ENCODE measurements at regions not wholly inside any gene's neighbourhood (a gene's known extent, or its start where the extent isn't known, plus 50 kb on each side); places are given as distances from the start of the nearest gene placed in this dataset.
"Not testable (repeated sequence)": the region's sequence is repeated elsewhere in the genome, so short reads cannot be mapped to it uniquely, and the experiment has no call there.

- H3K27me3 Mint-ChIP-seq, result peaks cover 35% of the 10 kb centered on the region
- no peak overlapping the region for H3K27ac Mint-ChIP-seq
- no peak overlapping the region for H3K4me3 Mint-ChIP-seq
- no peaks in the 10 kb centered on the region for H3K36me3 Mint-ChIP-seq (ENCODE audit: low read depth)
- no peak for DNase-seq
- H3K4me1 Mint-ChIP-seq, result no peaks in the 10 kb centered on the region
- no peak for ATAC-seq
- no peaks in the 10 kb centered on the region for H3K9me3 ChIP-seq (ENCODE audit: control insufficient read depth, low read length, poor library complexity, severe bottlenecking)
These were observed 106.7 kb upstream of the CST7 start for GRCh38 chr20:24842274-24842917.

- Mint-ChIP-seq H3K36me3 (ENCODE audit: low read depth) (no peaks in the 10 kb centered on the region), H3K4me1 (no peaks in the 10 kb centered on the region), H3K4me3 (no peak overlapping the region), H3K27ac (no peak overlapping the region), H3K27me3 (peaks cover 29% of the 10 kb centered on the region)
- no peak for ATAC-seq
- DNase-seq, result no peak
- H3K9me3 ChIP-seq (ENCODE audit: control insufficient read depth, low read length, poor library complexity, severe bottlenecking), result no peaks in the 10 kb centered on the region
These were observed 106.0 kb upstream of the CST7 start for GRCh38 chr20:24842918-24843715.

- H3K9me3 ChIP-seq (ENCODE audit: control insufficient read depth, low read length, poor library complexity, severe bottlenecking), result no peaks in the 10 kb centered on the region
- Mint-ChIP-seq H3K4me3 (no peak overlapping the region), H3K4me1 (no peaks in the 10 kb centered on the region), H3K27me3 (no peaks in the 10 kb centered on the region), H3K27ac (no peak overlapping the region), H3K36me3 (ENCODE audit: low read depth) (no peaks in the 10 kb centered on the region)
- no peak for ATAC-seq
- DNase-seq, result no peak
These were observed 98.9 kb upstream of the CST7 start for GRCh38 chr20:24850176-24850575.

- Mint-ChIP-seq H3K27ac (no peak overlapping the region), H3K4me3 (no peak overlapping the region), H3K36me3 (ENCODE audit: low read depth) (no peaks in the 10 kb centered on the region), H3K4me1 (no peaks in the 10 kb centered on the region), H3K27me3 (no peaks in the 10 kb centered on the region)
- no peaks in the 10 kb centered on the region for H3K9me3 ChIP-seq (ENCODE audit: control insufficient read depth, low read length, poor library complexity, severe bottlenecking)
- DNase-seq (no peak), ATAC-seq (no peak)
These were observed 97.6 kb upstream of the CST7 start for GRCh38 chr20:24851346-24852019.

GRCh38 chr20:24853916-24854315 lies 95.2 kb upstream of the CST7 start:
- H3K9me3 ChIP-seq (ENCODE audit: control insufficient read depth, low read length, poor library complexity, severe bottlenecking), result no peaks in the 10 kb centered on the region

GRCh38 chr20:24855848-24856247 lies 93.2 kb upstream of the CST7 start:
- ATAC-seq (no peak), DNase-seq (no peak)
- Mint-ChIP-seq H3K36me3 (ENCODE audit: low read depth) (no peaks in the 10 kb centered on the region), H3K27ac (no peak overlapping the region), H3K4me3 (no peak overlapping the region), H3K27me3 (no peaks in the 10 kb centered on the region), H3K4me1 (peaks cover 3% of the 10 kb centered on the region)
- H3K9me3 ChIP-seq (ENCODE audit: control insufficient read depth, low read length, poor library complexity, severe bottlenecking), result no peaks in the 10 kb centered on the region

More at GRCh38 chr20:24853916-24854315, 95.2 kb upstream of the CST7 start:
- Mint-ChIP-seq H3K4me1 (no peaks in the 10 kb centered on the region), H3K4me3 (no peak overlapping the region), H3K36me3 (ENCODE audit: low read depth) (no peaks in the 10 kb centered on the region), H3K27ac (no peak overlapping the region), H3K27me3 (no peaks in the 10 kb centered on the region)
- ATAC-seq (no peak), DNase-seq (no peak)

GRCh38 chr20:24858500-24858899 lies 90.6 kb upstream of the CST7 start:
- peak overlapping the region; percentile 16 for H3K4me3 Mint-ChIP-seq

GRCh38 chr20:24859539-24859938 lies 89.5 kb upstream of the CST7 start:
- Mint-ChIP-seq H3K36me3 (ENCODE audit: low read depth) (peaks cover 2% of the 10 kb centered on the region), H3K27me3 (no peaks in the 10 kb centered on the region), H3K4me1 (peaks cover 3% of the 10 kb centered on the region), H3K27ac (no peak overlapping the region), H3K4me3 (no peak overlapping the region)
- DNase-seq (no peak), ATAC-seq (no peak)
- no peaks in the 10 kb centered on the region for H3K9me3 ChIP-seq (ENCODE audit: control insufficient read depth, low read length, poor library complexity, severe bottlenecking)

More at GRCh38 chr20:24858500-24858899, 90.6 kb upstream of the CST7 start:
- H3K9me3 ChIP-seq (ENCODE audit: control insufficient read depth, low read length, poor library complexity, severe bottlenecking); DNase-seq; H3K36me3 Mint-ChIP-seq (ENCODE audit: low read depth); H3K4me1 Mint-ChIP-seq; H3K27me3 Mint-ChIP-seq; H3K27ac Mint-ChIP-seq: not testable (repeated sequence)
- peak; percentile 44 for ATAC-seq

- H3K27me3 Mint-ChIP-seq, result no peaks in the 10 kb centered on the region
- no peaks in the 10 kb centered on the region for H3K9me3 ChIP-seq (ENCODE audit: control insufficient read depth, low read length, poor library complexity, severe bottlenecking)
- peaks cover 3% of the 10 kb centered on the region for H3K4me1 Mint-ChIP-seq
- ATAC-seq (no peak), DNase-seq (no peak)
- peaks cover 5% of the 10 kb centered on the region for H3K36me3 Mint-ChIP-seq (ENCODE audit: low read depth)
- no peak overlapping the region for H3K27ac Mint-ChIP-seq
- no peak overlapping the region for H3K4me3 Mint-ChIP-seq
These were observed 86.9 kb upstream of the CST7 start for GRCh38 chr20:24862186-24862585.

- no peak for ATAC-seq
- no peaks in the 10 kb centered on the region for H3K27me3 Mint-ChIP-seq
- H3K9me3 ChIP-seq (ENCODE audit: control insufficient read depth, low read length, poor library complexity, severe bottlenecking), result no peaks in the 10 kb centered on the region
- no peak for DNase-seq
- peaks cover 3% of the 10 kb centered on the region for H3K4me1 Mint-ChIP-seq
- no peak overlapping the region for H3K27ac Mint-ChIP-seq
- no peak overlapping the region for H3K4me3 Mint-ChIP-seq
- peaks cover 5% of the 10 kb centered on the region for H3K36me3 Mint-ChIP-seq (ENCODE audit: low read depth)
These were observed 86.5 kb upstream of the CST7 start for GRCh38 chr20:24862606-24863005.

GRCh38 chr20:24863356-24863755 lies 85.7 kb upstream of the CST7 start:
- ATAC-seq (no peak), DNase-seq (no peak)
- H3K4me1 Mint-ChIP-seq, result peaks cover 3% of the 10 kb centered on the region
- H3K27ac Mint-ChIP-seq, result no peak overlapping the region
- no peaks in the 10 kb centered on the region for H3K27me3 Mint-ChIP-seq
- peaks cover 5% of the 10 kb centered on the region for H3K36me3 Mint-ChIP-seq (ENCODE audit: low read depth)
- H3K9me3 ChIP-seq (ENCODE audit: control insufficient read depth, low read length, poor library complexity, severe bottlenecking), result no peaks in the 10 kb centered on the region
- H3K4me3 Mint-ChIP-seq, result no peak overlapping the region

- Mint-ChIP-seq H3K4me1 (no peaks in the 10 kb centered on the region), H3K27ac (no peak overlapping the region), H3K36me3 (ENCODE audit: low read depth) (peaks cover 5% of the 10 kb centered on the region), H3K27me3 (peaks cover 9% of the 10 kb centered on the region), H3K4me3 (no peak overlapping the region)
- no peaks in the 10 kb centered on the region for H3K9me3 ChIP-seq (ENCODE audit: control insufficient read depth, low read length, poor library complexity, severe bottlenecking)
- no peak for ATAC-seq
- no peak for DNase-seq
These were observed 83.1 kb upstream of the CST7 start for GRCh38 chr20:24866008-24866407.

- no peak overlapping the region for H3K4me3 Mint-ChIP-seq
- DNase-seq (no peak), ATAC-seq (no peak)
- peaks cover 13% of the 10 kb centered on the region for H3K27me3 Mint-ChIP-seq
- no peak overlapping the region for H3K27ac Mint-ChIP-seq
- H3K36me3 Mint-ChIP-seq (ENCODE audit: low read depth), result peaks cover 5% of the 10 kb centered on the region
- H3K9me3 ChIP-seq (ENCODE audit: control insufficient read depth, low read length, poor library complexity, severe bottlenecking), result no peaks in the 10 kb centered on the region
- no peaks in the 10 kb centered on the region for H3K4me1 Mint-ChIP-seq
These were observed 82.3 kb upstream of the CST7 start for GRCh38 chr20:24866742-24867141.
